ENCODE measurements at regions not wholly inside any gene's neighbourhood (a gene's known extent, or its start where the extent isn't known, plus 50 kb on each side); places are given as distances from the start of the nearest gene placed in this dataset.

DNA sequence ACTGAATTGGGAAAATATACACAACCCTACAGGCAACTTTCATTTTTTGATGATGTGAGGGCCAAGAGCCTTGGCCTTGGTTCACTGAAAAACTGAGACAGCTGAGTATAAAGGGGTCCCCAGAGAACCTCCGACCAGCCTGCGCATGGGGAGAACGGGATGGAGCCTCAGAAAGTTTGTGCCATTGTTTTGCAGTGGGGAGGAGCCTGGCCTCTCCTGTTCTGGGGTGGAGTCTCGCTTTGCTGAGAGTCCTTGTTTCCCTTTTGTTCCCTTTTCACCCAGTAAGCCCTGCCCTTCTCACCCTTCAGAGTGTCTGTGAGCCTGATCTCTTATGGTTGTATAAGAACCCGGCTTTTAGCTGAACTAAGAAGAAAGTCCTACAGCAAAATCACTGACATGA lies 193.2 kb upstream of the AKR1E2 start:
- Histone ChIP-seq H3K9me3 (ENCODE audit: low read length) (no peaks in the 10 kb centered on the region), H2AFZ (ENCODE audit: low read length) (no peak overlapping the region), H3K9me2 (replicated peaks; ENCODE audit: low read length) (no peaks in the 10 kb centered on the region), H3K4me3 (ENCODE audit: low read length) (no peak overlapping the region), H3F3A (ENCODE audit: low read length, unreplicated experiment) (no peaks in the 10 kb centered on the region), H3K4me2 (ENCODE audit: low read length) (no peak overlapping the region), H4K20me1 (ENCODE audit: low read length) (no peaks in the 10 kb centered on the region), H3K36me3 (ENCODE audit: low read depth, low read length) (no peaks in the 10 kb centered on the region), H3K27ac (ENCODE audit: low read length) (no peak overlapping the region), H3K9ac (ENCODE audit: low read length) (no peak overlapping the region), H3K79me2 (ENCODE audit: low read length) (no peaks in the 10 kb centered on the region), H3K4me1 (ENCODE audit: insufficient read depth, low read length) (no peaks in the 10 kb centered on the region), H3K27me3 (ENCODE audit: low read length) (no peaks in the 10 kb centered on the region)
- ATAC-seq (no peak), DNase-seq (no peak)
- TF ChIP-seq EZH2phosphoT487 (IDR thresholded peaks at IDR 0.05; ENCODE audit: borderline replicate concordance, low read length) (no peak), EZH2 (IDR thresholded peaks at IDR 0.05; ENCODE audit: low read length, unreplicated experiment) (no peak)
- TF ChIP-seq, protein P1, sequence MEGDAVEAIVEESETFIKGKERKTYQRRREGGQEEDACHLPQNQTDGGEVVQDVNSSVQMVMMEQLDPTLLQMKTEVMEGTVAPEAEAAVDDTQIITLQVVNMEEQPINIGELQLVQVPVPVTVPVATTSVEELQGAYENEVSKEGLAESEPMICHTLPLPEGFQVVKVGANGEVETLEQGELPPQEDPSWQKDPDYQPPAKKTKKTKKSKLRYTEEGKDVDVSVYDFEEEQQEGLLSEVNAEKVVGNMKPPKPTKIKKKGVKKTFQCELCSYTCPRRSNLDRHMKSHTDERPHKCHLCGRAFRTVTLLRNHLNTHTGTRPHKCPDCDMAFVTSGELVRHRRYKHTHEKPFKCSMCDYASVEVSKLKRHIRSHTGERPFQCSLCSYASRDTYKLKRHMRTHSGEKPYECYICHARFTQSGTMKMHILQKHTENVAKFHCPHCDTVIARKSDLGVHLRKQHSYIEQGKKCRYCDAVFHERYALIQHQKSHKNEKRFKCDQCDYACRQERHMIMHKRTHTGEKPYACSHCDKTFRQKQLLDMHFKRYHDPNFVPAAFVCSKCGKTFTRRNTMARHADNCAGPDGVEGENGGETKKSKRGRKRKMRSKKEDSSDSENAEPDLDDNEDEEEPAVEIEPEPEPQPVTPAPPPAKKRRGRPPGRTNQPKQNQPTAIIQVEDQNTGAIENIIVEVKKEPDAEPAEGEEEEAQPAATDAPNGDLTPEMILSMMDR (conservative IDR thresholded peaks at IDR 0.05; ENCODE audit: low read depth, low read length), result no peak
- POLR2A ChIA-PET (ENCODE audit: unreplicated experiment), result no interaction called here
- BruUV-seq (replicated peaks), result no TSS peak
- CTCF ChIA-PET, result no interaction called here
- intact Hi-C loops (cut with micrococcal nuclease), result no loop called here

DNA sequence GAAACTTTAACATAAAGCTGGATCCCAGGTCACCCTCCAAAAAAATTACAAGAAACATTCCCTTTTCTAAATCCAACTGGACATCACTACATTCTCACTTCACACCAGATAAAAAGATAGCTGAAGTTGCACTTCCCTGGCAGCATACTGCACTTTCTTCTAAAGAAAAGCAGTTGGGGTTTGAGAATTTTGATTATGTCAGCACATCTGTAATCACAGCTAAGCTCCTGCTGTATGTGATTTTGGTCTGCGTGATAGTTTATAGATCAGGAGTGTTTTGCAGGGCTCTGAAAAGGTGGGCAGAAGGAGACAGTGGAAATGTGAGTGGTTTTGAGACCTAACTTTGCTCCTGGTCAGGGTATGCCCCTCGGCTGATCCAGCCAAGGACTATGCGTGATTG lies 199.1 kb upstream of the AKR1E2 start:
- CTCF ChIA-PET, result no interaction called here
- TF ChIP-seq, protein P1 (conservative IDR thresholded peaks at IDR 0.05; ENCODE audit: low read depth, low read length), result no peak
- no peak for TF ChIP-seq EZH2phosphoT487 (IDR thresholded peaks at IDR 0.05; ENCODE audit: borderline replicate concordance, low read length)

DNA sequence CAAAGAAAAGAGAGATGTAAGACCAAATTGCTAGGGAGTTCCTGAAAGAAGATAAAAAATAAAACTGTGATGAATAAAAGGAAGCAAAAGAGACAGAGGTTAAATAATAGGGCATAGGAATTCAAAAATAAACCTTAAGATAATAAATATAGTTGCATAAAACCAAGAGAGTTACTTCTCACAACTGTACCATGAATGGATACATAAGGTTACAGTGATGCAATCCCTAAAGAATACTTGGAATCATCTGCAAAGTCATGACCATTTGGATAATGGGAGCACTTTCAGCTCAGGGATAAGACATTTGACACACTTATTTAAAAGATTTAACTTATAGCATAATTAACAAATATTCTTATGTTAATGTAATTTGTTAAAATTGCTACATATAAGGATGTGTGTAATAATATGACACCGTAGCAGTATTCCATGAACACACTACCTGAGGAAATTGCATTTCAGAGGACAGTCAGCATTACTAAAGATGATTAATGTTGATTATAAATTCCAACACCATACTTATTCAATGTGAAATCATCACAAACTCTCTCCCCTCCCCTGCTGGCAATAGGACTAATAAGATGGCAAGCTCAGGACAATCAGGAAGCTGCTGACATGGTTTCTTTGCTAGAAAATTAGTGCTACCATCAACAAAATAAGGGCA lies 202.1 kb upstream of the AKR1E2 start:
- ATAC-seq (no peak), DNase-seq (no peak)
- Histone ChIP-seq H3K27ac (ENCODE audit: low read length) (no peak overlapping the region), H3K4me1 (ENCODE audit: insufficient read depth, low read length) (no peaks in the 10 kb centered on the region), H4K20me1 (ENCODE audit: low read length) (no peaks in the 10 kb centered on the region), H3K9me2 (replicated peaks; ENCODE audit: low read length) (no peaks in the 10 kb centered on the region), H3K79me2 (ENCODE audit: low read length) (no peaks in the 10 kb centered on the region), H3K9ac (ENCODE audit: low read length) (no peak overlapping the region), H3K4me3 (ENCODE audit: low read length) (no peak overlapping the region), H3K9me3 (ENCODE audit: low read length) (no peaks in the 10 kb centered on the region), H3F3A (ENCODE audit: low read length, unreplicated experiment) (no peaks in the 10 kb centered on the region), H3K4me2 (ENCODE audit: low read length) (no peak overlapping the region), H3K27me3 (ENCODE audit: low read length) (no peaks in the 10 kb centered on the region), H2AFZ (ENCODE audit: low read length) (no peak overlapping the region), H3K36me3 (ENCODE audit: low read depth, low read length) (no peaks in the 10 kb centered on the region)
- BruUV-seq (replicated peaks), result no TSS peak
- POLR2A ChIA-PET (ENCODE audit: unreplicated experiment), result no interaction called here
- CTCF ChIA-PET, result no interaction called here
- no peak for TF ChIP-seq EZH2phosphoT487 (IDR thresholded peaks at IDR 0.05; ENCODE audit: borderline replicate concordance, low read length)
- TF ChIP-seq, protein P1 (conservative IDR thresholded peaks at IDR 0.05; ENCODE audit: low read depth, low read length), result no peak
- no peak for TF ChIP-seq EZH2 (IDR thresholded peaks at IDR 0.05; ENCODE audit: low read length, unreplicated experiment)
- intact Hi-C loops (cut with micrococcal nuclease), result no loop called here

More for the DNA sequence above, 199.1 kb upstream of the AKR1E2 start:
- Histone ChIP-seq H3K9me2 (replicated peaks; ENCODE audit: low read length) (no peaks in the 10 kb centered on the region), H3K79me2 (ENCODE audit: low read length) (no peaks in the 10 kb centered on the region), H3K4me3 (ENCODE audit: low read length) (no peak overlapping the region), H3K4me2 (ENCODE audit: low read length) (no peak overlapping the region), H3K9ac (ENCODE audit: low read length) (no peak overlapping the region), H3K4me1 (ENCODE audit: insufficient read depth, low read length) (no peaks in the 10 kb centered on the region), H3K27me3 (ENCODE audit: low read length) (no peaks in the 10 kb centered on the region), H3K36me3 (ENCODE audit: low read depth, low read length) (no peaks in the 10 kb centered on the region), H3K9me3 (ENCODE audit: low read length) (no peaks in the 10 kb centered on the region), H3K27ac (ENCODE audit: low read length) (no peak overlapping the region), H2AFZ (ENCODE audit: low read length) (no peak overlapping the region), H3F3A (ENCODE audit: low read length, unreplicated experiment) (no peaks in the 10 kb centered on the region), H4K20me1 (ENCODE audit: low read length) (no peaks in the 10 kb centered on the region)
- POLR2A ChIA-PET (ENCODE audit: unreplicated experiment), result interaction anchor here (0.7 kb wide), 1 partner anchor 13 kb away, joined by 6 read pairs; no protein-coding TSS in a partner anchor
- intact Hi-C loops (cut with micrococcal nuclease), result no loop called here
- BruUV-seq (replicated peaks), result no TSS peak
- DNase-seq (no peak), ATAC-seq (no peak)

Data from PC-3 (cell line).